Urinary bladder (tissue), 3 donors: ENCODE measurements at regions not wholly inside any gene's neighbourhood (a gene's known extent, or its start where the extent isn't known, plus 50 kb on each side); places are given as distances from the start of the nearest gene placed in this dataset.
A peak's percentile ranks its signal among the peaks of the same experiment; 100 is the strongest.
"Not testable (repeated sequence)": the region's sequence is repeated elsewhere in the genome, so short reads cannot be mapped to it uniquely, and the experiment has no call there.

Experiments used
- DNase-seq: peaks from one replicate; pipeline ENCODE4 v3.0.0-alpha.2; 2015; ENCODE audit errors: extremely low spot score
- H3K27ac ChIP-seq: one replicate; pipeline ENCODE4 v1.5.1; 2013; ENCODE audit warnings: low read depth, mild to moderate bottlenecking, moderate library complexity
- H3K36me3 ChIP-seq: one replicate; pipeline ENCODE4 v1.6.1; 2013; ENCODE audit warnings: mild to moderate bottlenecking, moderate library complexity; ENCODE audit not compliant: insufficient read depth
- H3K4me1 ChIP-seq: one replicate; pipeline ENCODE4 v1.6.1; 2013; ENCODE audit warnings: mild to moderate bottlenecking, moderate library complexity; ENCODE audit not compliant: insufficient read depth
- H3K4me3 ChIP-seq: one replicate; pipeline ENCODE4 v1.5.1; 2013; ENCODE audit warnings: low read depth, low read length
- WGBS: extraction: QIAGEN DNeasy Blood & Tissue Kit; methylation state at CpG from one replicate; pipeline ENCODE4 v1.1.7; 2013; 5-methylcytosine and 5-hydroxymethylcytosine counted together
- donor health status: healthy with polysubstance abuse.
- donor health status: healthy.

DNA sequence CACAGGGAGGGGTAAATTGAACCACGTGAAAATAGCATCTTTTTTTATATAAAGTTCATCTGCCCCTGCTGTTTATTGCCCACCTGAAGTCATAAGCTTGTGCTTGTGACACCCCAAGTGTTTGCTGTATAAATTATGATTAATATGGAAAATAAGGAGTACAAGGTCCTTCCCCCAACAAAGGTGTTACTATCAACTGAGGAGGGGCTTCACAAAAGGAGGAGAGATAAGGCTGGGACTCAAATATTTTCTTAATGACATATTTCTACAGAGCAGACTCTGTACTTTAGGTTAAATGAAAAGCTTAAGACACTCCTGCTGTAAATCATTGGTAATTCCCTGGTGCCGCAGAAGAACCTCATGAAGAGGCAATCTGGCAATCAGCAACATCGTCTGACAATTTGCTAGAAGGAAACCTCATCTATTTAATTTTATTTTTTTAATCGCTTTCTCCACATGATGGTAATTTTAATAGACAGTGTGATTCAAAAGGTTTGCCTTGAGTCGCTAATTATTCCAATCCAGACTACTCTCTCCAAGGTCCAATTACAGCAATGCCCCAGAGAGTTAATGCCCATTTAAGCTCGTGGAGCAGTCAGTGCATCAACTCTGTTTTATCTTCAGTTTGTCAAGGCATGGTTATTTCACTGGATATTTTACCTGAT is 1432.4 kb downstream of the FAM181B start:
- WGBS, result 68% methylated on average over 6 of the region's 6 CpGs
- Histone ChIP-seq H3K36me3 (no peaks in the 10 kb centered on the region), H3K4me1 (no peaks in the 10 kb centered on the region), H3K4me3 (no peak overlapping the region), H3K27ac (no peak overlapping the region)
- no peak for DNase-seq

DNA sequence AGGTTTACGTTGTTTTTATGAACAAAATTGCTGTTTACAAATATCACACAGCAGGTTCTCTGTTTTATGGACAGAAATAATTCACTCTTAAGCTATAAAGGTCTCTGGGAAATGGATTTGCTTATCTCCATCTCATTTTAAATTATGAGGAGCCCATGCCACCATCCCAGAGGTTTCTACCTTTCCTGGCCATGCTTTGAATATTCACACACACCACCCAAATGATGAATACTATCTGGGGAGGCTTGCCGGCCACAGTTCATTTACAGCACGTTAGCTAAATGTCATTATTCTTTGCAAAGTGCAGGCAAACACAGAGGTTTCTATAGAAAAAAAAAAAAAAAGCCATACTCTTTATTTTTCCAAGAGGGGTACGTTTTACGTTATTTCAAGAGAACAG is 1446.7 kb downstream of the FAM181B start:
- Histone ChIP-seq H3K4me3 (no peak overlapping the region), H3K4me1 (no peaks in the 10 kb centered on the region), H3K36me3 (no peaks in the 10 kb centered on the region), H3K27ac (no peak overlapping the region)
- no peak for DNase-seq
- 58% methylated on average over 5 of the region's 5 CpGs for WGBS

- H3K4me3 ChIP-seq, result no peak overlapping the region
- H3K27ac ChIP-seq, result no peak overlapping the region
- no peaks in the 10 kb centered on the region for H3K36me3 ChIP-seq
- H3K4me1 ChIP-seq, result no peaks in the 10 kb centered on the region
- DNase-seq, result no peak
Measured at GRCh38 chr11:81286550-81286949, 1447.1 kb downstream of the FAM181B start.

DNA sequence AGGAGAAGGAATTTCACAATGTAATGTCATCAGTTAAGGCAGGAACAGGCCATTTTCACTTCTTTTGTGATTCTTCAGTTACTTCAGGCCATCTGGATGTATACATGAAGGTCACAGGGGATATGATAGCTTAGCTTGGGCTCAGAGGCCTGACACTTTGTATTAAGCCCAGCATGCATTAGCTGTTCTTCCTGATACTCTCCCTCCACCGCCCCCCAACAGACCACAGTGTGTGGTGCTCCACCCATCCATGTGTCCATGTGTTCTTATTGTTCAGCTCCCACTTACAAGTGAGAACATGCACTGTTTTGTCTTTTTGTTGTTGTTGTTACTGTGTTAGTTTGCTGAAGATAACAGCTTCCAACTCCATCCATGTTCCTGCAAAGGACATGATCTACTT is 1453.4 kb downstream of the FAM181B start:
- not testable (repeated sequence) for DNase-seq, H3K4me1 ChIP-seq, H3K4me3 ChIP-seq, H3K27ac ChIP-seq, H3K36me3 ChIP-seq
- WGBS, result 84% methylated on average over 1 of the region's 1 CpG

- Histone ChIP-seq H3K27ac (no peak overlapping the region), H3K36me3 (no peaks in the 10 kb centered on the region), H3K4me3 (no peak overlapping the region), H3K4me1 (no peaks in the 10 kb centered on the region)
- DNase-seq, result no peak
- 83% methylated on average over 5 of the region's 5 CpGs for WGBS
Measured at GRCh38 chr11:81278991-81279390, 1454.7 kb downstream of the FAM181B start.

- Histone ChIP-seq H3K27ac (no peak overlapping the region), H3K4me3 (no peak overlapping the region), H3K36me3 (no peaks in the 10 kb centered on the region), H3K4me1 (no peaks in the 10 kb centered on the region)
- DNase-seq, result no peak
Measured at GRCh38 chr11:81270686-81271085, 1463.0 kb downstream of the FAM181B start.

DNA sequence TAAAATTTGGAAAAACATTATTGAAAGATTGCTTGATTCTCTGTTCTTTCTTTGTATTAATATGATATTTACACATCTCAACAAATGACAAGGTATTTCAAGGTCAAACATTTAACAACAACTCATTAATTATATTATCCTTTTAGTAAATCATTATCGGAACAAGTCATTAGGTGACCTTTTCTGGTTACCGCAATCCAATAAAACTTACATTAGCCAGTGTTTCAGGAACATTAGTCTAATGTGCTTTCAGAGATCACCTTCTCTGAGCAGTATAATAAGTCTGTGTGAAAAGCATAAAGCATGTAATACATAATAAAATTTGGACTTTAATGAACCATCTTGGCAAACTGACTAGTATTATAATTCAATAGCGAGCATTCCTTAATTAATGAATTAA is 1466.4 kb downstream of the FAM181B start:
- H3K36me3 ChIP-seq, result no peaks in the 10 kb centered on the region
- no peak overlapping the region for H3K4me3 ChIP-seq
- no peaks in the 10 kb centered on the region for H3K4me1 ChIP-seq
- no peak for DNase-seq
- WGBS, result 78% methylated on average over 3 of the region's 3 CpGs
- no peak overlapping the region for H3K27ac ChIP-seq

GRCh38 chr11:81259471-81259870 is 1474.2 kb downstream of the FAM181B start:
- no peak overlapping the region for H3K4me3 ChIP-seq
- no peaks in the 10 kb centered on the region for H3K4me1 ChIP-seq
- 93% methylated on average over 2 of the region's 2 CpGs for WGBS
- DNase-seq, result no peak
- H3K36me3 ChIP-seq, result no peaks in the 10 kb centered on the region
- H3K27ac ChIP-seq, result no peak overlapping the region

DNA sequence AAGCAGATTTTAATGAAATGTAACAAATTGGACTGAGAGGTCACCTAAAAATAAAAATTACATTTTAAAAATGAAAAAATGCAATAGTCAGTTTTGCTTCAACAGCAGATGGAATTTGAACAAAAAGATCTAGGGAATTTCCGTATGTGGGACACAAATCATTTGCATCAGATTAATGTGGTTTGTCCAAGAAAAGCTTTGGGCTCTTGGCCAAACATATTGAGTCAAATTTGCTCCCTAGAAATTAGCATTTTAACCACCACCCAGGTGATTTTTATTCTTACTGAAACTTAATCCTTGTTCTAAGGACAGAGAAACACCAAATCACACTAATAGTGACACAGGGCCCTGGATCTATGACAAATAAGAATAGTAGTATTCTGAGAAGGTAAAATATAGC is 1477.8 kb downstream of the FAM181B start:
- H3K27ac ChIP-seq, result no peak overlapping the region
- 43% methylated on average over 1 of the region's 1 CpG for WGBS
- H3K4me3 ChIP-seq, result no peak overlapping the region
- no peaks in the 10 kb centered on the region for H3K4me1 ChIP-seq
- no peaks in the 10 kb centered on the region for H3K36me3 ChIP-seq
- DNase-seq, result no peak

DNA sequence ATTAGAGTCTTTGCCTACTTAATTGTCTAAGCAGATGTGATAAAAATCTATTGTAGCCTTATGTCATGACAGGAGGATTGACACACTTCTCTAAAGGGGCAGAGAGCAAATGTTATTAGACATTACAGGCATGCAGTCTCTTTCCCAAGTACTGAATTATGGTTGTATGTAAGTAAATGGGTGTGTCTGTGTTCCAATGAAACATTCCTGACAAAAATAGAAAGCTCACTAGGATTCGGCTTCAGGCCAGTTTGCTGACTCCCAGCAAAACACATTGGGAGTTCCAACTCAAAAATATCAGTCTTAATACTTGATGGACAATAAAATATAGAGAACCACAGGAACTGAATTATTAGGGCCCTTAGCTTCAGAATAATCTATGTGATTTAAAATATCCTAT is 1480.4 kb downstream of the FAM181B start:
- WGBS, result 17% methylated on average over 1 of the region's 1 CpG
- no peak overlapping the region for H3K27ac ChIP-seq
- no peaks in the 10 kb centered on the region for H3K4me1 ChIP-seq
- H3K4me3 ChIP-seq, result no peak overlapping the region
- no peaks in the 10 kb centered on the region for H3K36me3 ChIP-seq
- no peak for DNase-seq

GRCh38 chr11:81246941-81247340 is 1486.7 kb downstream of the FAM181B start:
- no peaks in the 10 kb centered on the region for H3K36me3 ChIP-seq
- H3K27ac ChIP-seq, result no peak overlapping the region
- 32% methylated on average over 3 of the region's 3 CpGs for WGBS
- no peak for DNase-seq
- H3K4me1 ChIP-seq, result no peaks in the 10 kb centered on the region
- no peak overlapping the region for H3K4me3 ChIP-seq

DNA sequence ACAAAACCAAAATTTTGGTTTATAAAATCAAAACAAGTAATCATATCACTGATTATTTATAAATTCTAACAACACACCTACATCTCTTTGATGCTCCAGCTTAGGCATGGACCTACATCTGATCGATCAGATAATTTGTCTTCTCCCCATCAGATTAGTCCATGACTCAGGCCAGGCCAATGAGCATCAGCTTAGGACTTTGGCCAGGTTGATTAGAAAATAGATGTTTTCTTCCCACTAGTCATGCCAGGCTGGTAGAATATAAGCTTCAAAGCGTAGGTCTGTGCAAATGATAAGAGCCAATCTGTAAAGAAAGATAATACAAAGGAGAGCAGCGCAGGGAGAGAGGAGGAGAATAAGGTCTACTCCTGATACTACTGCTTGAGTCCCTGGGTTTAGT is 1487.9 kb downstream of the FAM181B start:
- no peak for DNase-seq
- Histone ChIP-seq H3K4me3 (no peak overlapping the region), H3K36me3 (no peaks in the 10 kb centered on the region), H3K27ac (no peak overlapping the region), H3K4me1 (no peaks in the 10 kb centered on the region)
- 89% methylated on average over 3 of the region's 3 CpGs for WGBS

- H3K36me3 ChIP-seq, result no peaks in the 10 kb centered on the region
- 60% methylated on average over 5 of the region's 5 CpGs for WGBS
- H3K27ac ChIP-seq, result no peak overlapping the region
- H3K4me1 ChIP-seq, result no peaks in the 10 kb centered on the region
- no peak overlapping the region for H3K4me3 ChIP-seq
- no peak for DNase-seq
Measured at GRCh38 chr11:81241672-81242275, 1491.9 kb downstream of the FAM181B start.

- peak; percentile 18 for DNase-seq
- Histone ChIP-seq H3K4me1 (no peaks in the 10 kb centered on the region), H3K4me3 (no peak overlapping the region), H3K27ac (no peak overlapping the region), H3K36me3 (no peaks in the 10 kb centered on the region)
- 77% methylated on average over 1 of the region's 1 CpG for WGBS
Measured at GRCh38 chr11:81237139-81237538, 1496.5 kb downstream of the FAM181B start.

DNA sequence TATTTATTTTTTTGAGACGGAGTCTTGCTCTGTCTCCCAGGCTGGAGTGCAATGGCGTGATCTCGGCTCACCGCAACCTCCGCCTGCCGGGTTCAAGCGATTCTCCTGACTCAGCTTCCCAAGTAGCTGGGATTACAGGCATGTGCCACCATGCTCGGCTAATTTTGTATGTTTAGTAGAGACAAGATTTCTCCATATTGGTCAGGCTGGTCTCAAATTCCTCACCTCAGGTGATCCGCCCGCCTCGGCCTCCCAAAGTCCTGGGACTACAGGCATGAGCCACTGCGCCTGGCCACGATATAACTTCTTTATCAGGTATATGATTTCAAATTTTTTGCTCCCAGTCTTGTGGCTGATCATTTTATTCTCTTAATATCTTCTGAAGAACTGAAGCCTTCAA is 1506.3 kb downstream of the FAM181B start:
- not testable (repeated sequence) for H3K4me3 ChIP-seq, H3K27ac ChIP-seq, H3K4me1 ChIP-seq, DNase-seq, H3K36me3 ChIP-seq
- WGBS, result 98% methylated on average over 13 of the region's 13 CpGs
